SK-N-SH treated with all-trans-retinoic acid at 6 μM for 48 hours (cell line): ENCODE measurements at regions not wholly inside any gene's neighbourhood (a gene's known extent, or its start where the extent isn't known, plus 50 kb on each side); places are given as distances from the start of the nearest gene placed in this dataset.

Experiments used
- ATAC-seq: fragments of 200-7000 bp; cut with Tn5 transposase; 3 replicates; pipeline ENCODE4 v1.9.1; 2020; ENCODE audit warnings: mild to moderate bottlenecking, moderate library complexity
- ARNTL ChIP-seq: fragments of 450-650 bp; formaldehyde crosslinking; IDR thresholded peaks from 2 replicates; pipeline ENCODE4 v1.5.0; 2020; ENCODE audit warnings: low read depth, mild to moderate bottlenecking, moderate library complexity, borderline replicate concordance
- BACH2 ChIP-seq: fragments of 250-450 bp; sonication (Bioruptor Pico); IDR thresholded peaks from 2 replicates; pipeline ENCODE4 v1.9.0; 2021; ENCODE audit warnings: mild to moderate bottlenecking, borderline replicate concordance
- CSDC2 ChIP-seq: fragments of 250-450 bp; sonication (Bioruptor Pico); IDR thresholded peaks from 2 replicates; pipeline ENCODE4 v1.5.0; 2020; ENCODE audit warnings: mild to moderate bottlenecking, moderate library complexity
- ESRRG ChIP-seq: fragments of 250-450 bp; sonication (Bioruptor Pico); IDR thresholded peaks from 2 replicates; pipeline ENCODE4 v1.6.1; 2021; ENCODE audit warnings: mild to moderate bottlenecking
- GLIS3 ChIP-seq: fragments of 250-450 bp; sonication (Bioruptor Pico); IDR thresholded peaks from 2 replicates; pipeline ENCODE4 v1.5.0; 2020; ENCODE audit warnings: mild to moderate bottlenecking, moderate library complexity
- ISL1 ChIP-seq: fragments of 250-450 bp; sonication (Bioruptor Pico); IDR thresholded peaks from 2 replicates; pipeline ENCODE4 v2.1.2; 2022; ENCODE audit warnings: mild to moderate bottlenecking, moderate library complexity
- OSR1 ChIP-seq: fragments of 250-450 bp; sonication (Bioruptor Pico); IDR thresholded peaks from 2 replicates; pipeline ENCODE4 v1.8.0; 2022; ENCODE audit warnings: moderate library complexity, mild to moderate bottlenecking, inconsistent platforms
- POU6F1 ChIP-seq: fragments of 250-450 bp; sonication (Bioruptor Pico); IDR thresholded peaks from 2 replicates; pipeline ENCODE4 v1.8.0; 2021; ENCODE audit warnings: low read depth, mild to moderate bottlenecking, moderate library complexity, borderline replicate concordance
- PPARA ChIP-seq: fragments of 250-450 bp; sonication (Bioruptor Pico); IDR thresholded peaks from 2 replicates; pipeline ENCODE4 v1.5.0; 2020; ENCODE audit warnings: mild to moderate bottlenecking, borderline replicate concordance
- RARB ChIP-seq: fragments of 250-450 bp; sonication (Bioruptor Pico); IDR thresholded peaks from 2 replicates; pipeline ENCODE4 v1.8.0; 2021; ENCODE audit warnings: mild to moderate bottlenecking, moderate library complexity
- SNAI2 ChIP-seq: fragments of 250-450 bp; sonication (Bioruptor Pico); IDR thresholded peaks from 2 replicates; pipeline ENCODE4 v1.5.0; 2020; ENCODE audit warnings: mild to moderate bottlenecking, moderate library complexity
- TCF4 ChIP-seq: fragments of 250-450 bp; sonication (Bioruptor Pico); IDR thresholded peaks from 2 replicates; pipeline ENCODE4 v1.8.0; 2021; ENCODE audit warnings: mild to moderate bottlenecking, moderate library complexity, borderline replicate concordance
- TOX ChIP-seq: fragments of 250-450 bp; sonication (Bioruptor Pico); IDR thresholded peaks from 2 replicates; pipeline ENCODE4 v1.8.0; 2021; ENCODE audit warnings: mild to moderate bottlenecking, moderate library complexity, borderline replicate concordance
- TSHZ2 ChIP-seq: fragments of 250-450 bp; sonication (Bioruptor Pico); IDR thresholded peaks from 2 replicates; pipeline ENCODE4 v1.5.0; 2020; ENCODE audit warnings: mild to moderate bottlenecking, moderate library complexity
- ZC3H10 ChIP-seq: fragments of 250-450 bp; sonication (Bioruptor Pico); IDR thresholded peaks from 2 replicates; pipeline ENCODE4 v1.5.1; 2021; ENCODE audit warnings: mild to moderate bottlenecking, moderate library complexity
- ZFP3 ChIP-seq: fragments of 250-450 bp; sonication (Bioruptor Pico); IDR thresholded peaks from 2 replicates; pipeline ENCODE4 v1.5.0; 2020; ENCODE audit warnings: mild to moderate bottlenecking, moderate library complexity
- ZFP30 ChIP-seq: fragments of 450-650 bp; formaldehyde crosslinking; IDR thresholded peaks from 2 replicates; pipeline ENCODE4 v1.5.0; 2022; ENCODE audit warnings: mild to moderate bottlenecking, moderate library complexity
- ZNF565 ChIP-seq: fragments of 450-650 bp; formaldehyde crosslinking; conservative IDR thresholded peaks from 2 replicates; pipeline ENCODE4 v1.5.0; 2020; ENCODE audit warnings: low read depth, mild to moderate bottlenecking, moderate library complexity
- ZNF70 ChIP-seq: fragments of 450-650 bp; formaldehyde crosslinking; IDR thresholded peaks from 2 replicates; pipeline ENCODE4 v1.5.0; 2020; ENCODE audit warnings: mild to moderate bottlenecking, moderate library complexity
- ZNF8 ChIP-seq: fragments of 450-650 bp; formaldehyde crosslinking; IDR thresholded peaks from 2 replicates; pipeline ENCODE4 v1.5.0; 2020; ENCODE audit warnings: mild to moderate bottlenecking, moderate library complexity
- TF ChIP-seq, protein P1 (sequence below): fragments of 250-450 bp; sonication (Bioruptor Pico); IDR thresholded peaks from 2 replicates; pipeline ENCODE4 v1.8.0; 2020; ENCODE audit warnings: mild to moderate bottlenecking, moderate library complexity, borderline replicate concordance
- TF ChIP-seq, protein P2 (sequence below): fragments of 250-450 bp; sonication (Bioruptor Pico); IDR thresholded peaks from 2 replicates; pipeline ENCODE4 v1.5.1; 2021; ENCODE audit warnings: mild to moderate bottlenecking, moderate library complexity

GRCh38 chr2:12006850-12007249 is 260.4 kb downstream of the LPIN1 start:
- TF ChIP-seq POU6F1 (CRISPR knock-in tag) = no peak
- no peak for TF ChIP-seq ARNTL
- TF ChIP-seq ISL1 (CRISPR knock-in tag) = no peak
- no peak for TF ChIP-seq ZC3H10 (CRISPR knock-in tag)
- TF ChIP-seq ZNF565 (CRISPR knock-in tag) = no peak
- TF ChIP-seq TOX (CRISPR knock-in tag) = no peak
- TF ChIP-seq, protein P1, sequence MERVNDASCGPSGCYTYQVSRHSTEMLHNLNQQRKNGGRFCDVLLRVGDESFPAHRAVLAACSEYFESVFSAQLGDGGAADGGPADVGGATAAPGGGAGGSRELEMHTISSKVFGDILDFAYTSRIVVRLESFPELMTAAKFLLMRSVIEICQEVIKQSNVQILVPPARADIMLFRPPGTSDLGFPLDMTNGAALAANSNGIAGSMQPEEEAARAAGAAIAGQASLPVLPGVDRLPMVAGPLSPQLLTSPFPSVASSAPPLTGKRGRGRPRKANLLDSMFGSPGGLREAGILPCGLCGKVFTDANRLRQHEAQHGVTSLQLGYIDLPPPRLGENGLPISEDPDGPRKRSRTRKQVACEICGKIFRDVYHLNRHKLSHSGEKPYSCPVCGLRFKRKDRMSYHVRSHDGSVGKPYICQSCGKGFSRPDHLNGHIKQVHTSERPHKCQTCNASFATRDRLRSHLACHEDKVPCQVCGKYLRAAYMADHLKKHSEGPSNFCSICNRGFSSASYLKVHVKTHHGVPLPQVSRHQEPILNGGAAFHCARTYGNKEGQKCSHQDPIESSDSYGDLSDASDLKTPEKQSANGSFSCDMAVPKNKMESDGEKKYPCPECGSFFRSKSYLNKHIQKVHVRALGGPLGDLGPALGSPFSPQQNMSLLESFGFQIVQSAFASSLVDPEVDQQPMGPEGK (CRISPR knock-in tag) = no peak
- TF ChIP-seq ESRRG (CRISPR knock-in tag) = no peak
- TF ChIP-seq PPARA (CRISPR knock-in tag) = no peak
- TF ChIP-seq CSDC2 = no peak
- TF ChIP-seq RARB (CRISPR knock-in tag) = no peak
- no peak for TF ChIP-seq TCF4
- TF ChIP-seq, all 23 proteins: peak for 0
- peak; percentile 33; the same call in 2 of the 3 replicates for ATAC-seq

- ATAC-seq = no peak
- TF ChIP-seq ESRRG (CRISPR knock-in tag) = no peak
- TF ChIP-seq RARB (CRISPR knock-in tag) = no peak
- TF ChIP-seq ZC3H10 (CRISPR knock-in tag) = no peak
- no peak for TF ChIP-seq TOX (CRISPR knock-in tag)
- TF ChIP-seq, protein P1 (CRISPR knock-in tag) = no peak
- TF ChIP-seq ZNF565 (CRISPR knock-in tag) = no peak
Observed at GRCh38 chr2:12007282-12007681, 260.9 kb downstream of the LPIN1 start.

DNA sequence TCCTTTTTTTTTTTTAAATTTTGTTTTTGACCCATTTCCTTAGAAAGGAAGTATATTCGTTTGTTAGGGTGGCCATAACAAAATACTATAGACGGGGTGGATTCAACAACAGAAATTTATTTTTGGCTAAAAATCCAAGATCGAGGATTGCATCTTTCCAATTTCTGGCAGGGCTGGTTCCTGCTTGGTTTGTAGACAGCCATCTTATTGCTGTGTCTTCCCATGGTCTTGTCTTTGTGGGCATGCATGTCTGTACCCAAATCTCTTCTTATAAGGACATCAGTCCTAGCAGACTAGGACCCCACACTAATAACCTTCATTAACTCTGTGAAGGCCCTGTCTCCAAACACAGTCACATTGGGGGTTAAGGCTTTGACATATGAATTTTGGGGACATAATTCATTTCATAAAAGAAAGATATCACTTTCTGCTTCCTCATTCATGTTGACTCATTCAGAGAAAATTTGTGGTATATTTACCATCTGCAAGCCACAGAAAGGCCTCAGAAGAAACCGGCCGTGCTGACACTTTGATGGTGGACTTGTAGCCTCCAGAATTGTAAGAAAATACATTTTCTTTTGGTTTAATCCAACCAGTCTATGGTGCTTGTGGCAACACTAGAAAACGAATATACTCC is 262.1 kb downstream of the LPIN1 start:
- TF ChIP-seq BACH2 (CRISPR knock-in tag) (no peak), ZC3H10 (CRISPR knock-in tag) (no peak), ZNF8 (CRISPR knock-in tag) (no peak), ZFP30 (CRISPR knock-in tag) (no peak), ARNTL (no peak), GLIS3 (CRISPR knock-in tag) (no peak), TSHZ2 (CRISPR knock-in tag) (no peak), ZNF70 (CRISPR knock-in tag) (no peak), SNAI2 (CRISPR knock-in tag) (no peak), TOX (CRISPR knock-in tag) (no peak), ZFP3 (CRISPR knock-in tag) (no peak), OSR1 (CRISPR knock-in tag) (no peak), PPARA (CRISPR knock-in tag) (no peak), ZNF565 (CRISPR knock-in tag) (no peak), CSDC2 (no peak), TCF4 (no peak)
- TF ChIP-seq, protein P2, sequence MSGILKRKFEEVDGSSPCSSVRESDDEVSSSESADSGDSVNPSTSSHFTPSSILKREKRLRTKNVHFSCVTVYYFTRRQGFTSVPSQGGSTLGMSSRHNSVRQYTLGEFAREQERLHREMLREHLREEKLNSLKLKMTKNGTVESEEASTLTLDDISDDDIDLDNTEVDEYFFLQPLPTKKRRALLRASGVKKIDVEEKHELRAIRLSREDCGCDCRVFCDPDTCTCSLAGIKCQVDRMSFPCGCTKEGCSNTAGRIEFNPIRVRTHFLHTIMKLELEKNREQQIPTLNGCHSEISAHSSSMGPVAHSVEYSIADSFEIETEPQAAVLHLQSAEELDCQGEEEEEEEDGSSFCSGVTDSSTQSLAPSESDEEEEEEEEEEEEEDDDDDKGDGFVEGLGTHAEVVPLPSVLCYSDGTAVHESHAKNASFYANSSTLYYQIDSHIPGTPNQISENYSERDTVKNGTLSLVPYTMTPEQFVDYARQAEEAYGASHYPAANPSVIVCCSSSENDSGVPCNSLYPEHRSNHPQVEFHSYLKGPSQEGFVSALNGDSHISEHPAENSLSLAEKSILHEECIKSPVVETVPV (CRISPR knock-in tag) = no peak
- TF ChIP-seq, protein P1 (CRISPR knock-in tag) = no peak
- peak; percentile 66; the same call in 2 of the 3 replicates for ATAC-seq
